ENCODE measurements at regions not wholly inside any gene's neighbourhood (a gene's known extent, or its start where the extent isn't known, plus 50 kb on each side); places are given as distances from the start of the nearest gene placed in this dataset.

GRCh38 chr6:40340957-40341356 is 246.2 kb downstream of the LRFN2 start:
- no peak for DNase-seq

- DNase-seq = no peak
Measured at GRCh38 chr6:40340196-40340595, 247.0 kb downstream of the LRFN2 start.

GRCh38 chr6:40338306-40338705 is 248.9 kb downstream of the LRFN2 start:
- DNase-seq = no peak

- DNase-seq = no peak
Measured at GRCh38 chr6:40336940-40337760, 250.0 kb downstream of the LRFN2 start.

GRCh38 chr6:40336296-40336695 is 250.9 kb downstream of the LRFN2 start:
- no peak for DNase-seq

GRCh38 chr6:40334496-40335270 is 252.5 kb downstream of the LRFN2 start:
- DNase-seq = no peak

- no peak for DNase-seq
Measured at GRCh38 chr6:40331545-40331944, 255.6 kb downstream of the LRFN2 start.

- no peak for DNase-seq
Measured at GRCh38 chr6:40330301-40330721, 256.9 kb downstream of the LRFN2 start.

GRCh38 chr6:40328986-40329545 is 258.1 kb downstream of the LRFN2 start:
- no peak for DNase-seq

GRCh38 chr6:40328386-40328985 is 258.7 kb downstream of the LRFN2 start:
- DNase-seq = peak; percentile 5

- DNase-seq = no peak
Measured at GRCh38 chr6:40326714-40327421, 260.3 kb downstream of the LRFN2 start.

- no peak for DNase-seq
Measured at GRCh38 chr6:40325791-40326190, 261.4 kb downstream of the LRFN2 start.

- DNase-seq = no peak
Measured at GRCh38 chr6:40325041-40325440, 262.1 kb downstream of the LRFN2 start.

- no peak for DNase-seq
Measured at GRCh38 chr6:40323881-40324634, 263.1 kb downstream of the LRFN2 start.

- DNase-seq = no peak
Measured at GRCh38 chr6:40322336-40322735, 264.8 kb downstream of the LRFN2 start.

- no peak for DNase-seq
Measured at GRCh38 chr6:40321616-40322015, 265.5 kb downstream of the LRFN2 start.

GRCh38 chr6:40320947-40321346 is 266.2 kb downstream of the LRFN2 start:
- no peak for DNase-seq

- no peak for DNase-seq
Measured at GRCh38 chr6:40320441-40320840, 266.7 kb downstream of the LRFN2 start.

- no peak for DNase-seq
Measured at GRCh38 chr6:40319124-40319523, 268.0 kb downstream of the LRFN2 start.

GRCh38 chr6:40315060-40315459 is 272.1 kb downstream of the LRFN2 start:
- no peak for DNase-seq

- DNase-seq = no peak
Measured at GRCh38 chr6:40313582-40313981, 273.6 kb downstream of the LRFN2 start.

Data from activated naive CD4-positive, alpha-beta T cell treated with Interleukin-2 at 50 U/mL for 16 hours (primary cell).